NCI-H1105 (cell line): ENCODE measurements at regions not wholly inside any gene's neighbourhood (a gene's known extent, or its start where the extent isn't known, plus 50 kb on each side); places are given as distances from the start of the nearest gene placed in this dataset.
"Not testable (repeated sequence)": the region's sequence is repeated elsewhere in the genome, so short reads cannot be mapped to it uniquely, and the experiment has no call there.

Experiments
- DNase-seq: peaks from one replicate; lab custom pipeline; 2025; lab: John Stamatoyannopoulos, UW

- no peak for DNase-seq
Measured at GRCh38 chr7:96827701-96828100, 118.1 kb upstream of the SEM1 start.

GRCh38 chr7:96829121-96829520, 119.5 kb upstream of the SEM1 start:
- not testable (repeated sequence) for DNase-seq

- DNase-seq: no peak
Measured at GRCh38 chr7:96831446-96831845, 121.8 kb upstream of the SEM1 start.

- no peak for DNase-seq
Measured at GRCh38 chr7:96832092-96832662, 122.5 kb upstream of the SEM1 start.

GRCh38 chr7:96833676-96834453, 124.2 kb upstream of the SEM1 start:
- DNase-seq: no peak

GRCh38 chr7:96836456-96836855, 126.8 kb upstream of the SEM1 start:
- DNase-seq: no peak

- no peak for DNase-seq
Measured at GRCh38 chr7:96837593-96837992, 127.9 kb upstream of the SEM1 start.

GRCh38 chr7:96838481-96838880, 128.8 kb upstream of the SEM1 start:
- DNase-seq: no peak

GRCh38 chr7:96855139-96855538, 145.5 kb upstream of the SEM1 start:
- no peak for DNase-seq

GRCh38 chr7:96855691-96856090, 146.0 kb upstream of the SEM1 start:
- DNase-seq: no peak

GRCh38 chr7:96869538-96869937, 135.8 kb upstream of the DLX6 start:
- no peak for DNase-seq

GRCh38 chr7:96870185-96870584, 135.2 kb upstream of the DLX6 start:
- DNase-seq: no peak

- DNase-seq: no peak
Measured at GRCh38 chr7:96870934-96871333, 134.4 kb upstream of the DLX6 start.

GRCh38 chr7:96887426-96887825, 117.9 kb upstream of the DLX6 start:
- DNase-seq: no peak

GRCh38 chr7:96899108-96899507, 106.2 kb upstream of the DLX6 start:
- DNase-seq: peak; percentile 36

- DNase-seq: peak; percentile 40
Measured at GRCh38 chr7:96901822-96902445, 103.4 kb upstream of the DLX6 start.

- no peak for DNase-seq
Measured at GRCh38 chr7:96903906-96904305, 101.4 kb upstream of the DLX6 start.

- no peak for DNase-seq
Measured at GRCh38 chr7:96910486-96910885, 94.9 kb upstream of the DLX6 start.

GRCh38 chr7:96915029-96915428, 90.3 kb upstream of the DLX6 start:
- DNase-seq: no peak

- DNase-seq: no peak
Measured at GRCh38 chr7:96920064-96920463, 85.3 kb upstream of the DLX6 start.

GRCh38 chr7:96920713-96921112, 84.6 kb upstream of the DLX6 start:
- no peak for DNase-seq

GRCh38 chr7:96921231-96921630, 84.1 kb upstream of the DLX6 start:
- DNase-seq: peak; percentile 64

GRCh38 chr7:96921771-96922170, 83.6 kb upstream of the DLX6 start:
- no peak for DNase-seq
